MM.1S (cell line): ENCODE measurements at regions not wholly inside any gene's neighbourhood (a gene's known extent, or its start where the extent isn't known, plus 50 kb on each side); places are given as distances from the start of the nearest gene placed in this dataset.

Experiments
- DNase-seq: peaks from one replicate; pipeline ENCODE4 v3.0.0-alpha.2; 2015
- H2AFZ ChIP-seq: fragments of 300-600 bp; sonication (generic); 2 replicates; pipeline ENCODE4 v1.6.0; 2016; ENCODE audit warnings: antibody characterized with exemption, low read length
- H3F3A ChIP-seq: fragments of 300-600 bp; sonication (generic); 2 replicates; pipeline ENCODE4 v1.6.1; 2016; ENCODE audit warnings: mild to moderate bottlenecking, antibody characterized with exemption, low read length, moderate library complexity, mixed read lengths; ENCODE audit not compliant: insufficient read depth
- H3K27ac ChIP-seq: fragments of 300-600 bp; sonication (generic); 2 replicates; pipeline ENCODE4 v1.5.1; 2016; ENCODE audit warnings: mild to moderate bottlenecking, low read length
- H3K27me3 ChIP-seq: fragments of 300-600 bp; sonication (generic); replicated peaks from 2 replicates; pipeline ENCODE4 v1.6.0; 2016; ENCODE audit warnings: low read length; ENCODE audit not compliant: insufficient read depth
- H3K36me3 ChIP-seq: fragments of 300-600 bp; sonication (generic); replicated peaks from 2 replicates; pipeline ENCODE4 v1.6.1; 2016; ENCODE audit warnings: mild to moderate bottlenecking, low read length, mixed read lengths; ENCODE audit not compliant: insufficient read depth
- H3K4me1 ChIP-seq: fragments of 300-600 bp; sonication (generic); 2 replicates; pipeline ENCODE4 v1.6.1; 2016; ENCODE audit warnings: low read length, mixed read lengths
- H3K4me2 ChIP-seq: fragments of 300-600 bp; sonication (generic); 2 replicates; pipeline ENCODE4 v1.6.0; 2016; ENCODE audit warnings: low read depth, low read length
- H3K4me3 ChIP-seq: fragments of 300-600 bp; sonication (generic); 2 replicates; pipeline ENCODE4 v1.5.1; 2016; ENCODE audit warnings: low read length, mixed read lengths
- H3K79me2 ChIP-seq: fragments of 300-600 bp; sonication (generic); 2 replicates; pipeline ENCODE4 v1.6.1; 2016; ENCODE audit warnings: mixed run types, low read length, mixed read lengths
- H3K9ac ChIP-seq: fragments of 300-600 bp; sonication (generic); 2 replicates; pipeline ENCODE4 v1.6.1; 2016; ENCODE audit warnings: low read length, mixed read lengths
- H3K9me2 ChIP-seq: fragments of 300-600 bp; sonication (generic); replicated peaks from 2 replicates; pipeline ENCODE4 v1.6.1; 2016; ENCODE audit warnings: mild to moderate bottlenecking, low read length, mixed read lengths; ENCODE audit not compliant: insufficient read depth
- H3K9me3 ChIP-seq: fragments of 300-600 bp; sonication (generic); replicated peaks from 2 replicates; pipeline ENCODE4 v1.6.1; 2016; ENCODE audit warnings: mild to moderate bottlenecking, low read length, mixed read lengths; ENCODE audit not compliant: insufficient read depth
- H4K20me1 ChIP-seq: fragments of 300-600 bp; sonication (generic); 2 replicates; pipeline ENCODE4 v1.6.1; 2016; ENCODE audit warnings: mild to moderate bottlenecking, low read length, moderate library complexity, mixed read lengths; ENCODE audit not compliant: insufficient read depth
- CTCF ChIP-seq: fragments of 300-600 bp; sonication (generic); IDR thresholded peaks from 2 replicates; pipeline ENCODE4 v1.5.1; 2016; ENCODE audit warnings: antibody characterized with exemption, low read length, mixed read lengths
- EZH2 ChIP-seq: fragments of 300-600 bp; sonication (generic); optimal IDR thresholded peaks from 2 replicates; pipeline ENCODE3; 2017; ENCODE audit warnings: low read depth, mild to moderate bottlenecking, antibody characterized with exemption, low read length, mixed read lengths
- EZH2phosphoT487 ChIP-seq: fragments of 300-600 bp; sonication (generic); IDR thresholded peaks from 2 replicates; pipeline ENCODE4 v1.6.1; 2018; ENCODE audit warnings: antibody characterized with exemption, low read length

GRCh38 chr18:42196651-42197050 is 241.6 kb downstream of the PIK3C3 start:
- H2AFZ ChIP-seq: no peak overlapping the region
- H3K4me2 ChIP-seq: no peak overlapping the region
- no peaks in the 10 kb centered on the region for H3K9me2 ChIP-seq
- no peak overlapping the region for H3K9ac ChIP-seq
- no peak for TF ChIP-seq CTCF
- H3F3A ChIP-seq: no peaks in the 10 kb centered on the region
- H3K4me1 ChIP-seq: no peaks in the 10 kb centered on the region
- no peaks in the 10 kb centered on the region for H3K79me2 ChIP-seq
- H3K27me3 ChIP-seq: no peaks in the 10 kb centered on the region
- no peaks in the 10 kb centered on the region for H3K9me3 ChIP-seq
- H3K36me3 ChIP-seq: no peaks in the 10 kb centered on the region; the same call in none of the 2 replicates
- no peak overlapping the region for H3K4me3 ChIP-seq
- H4K20me1 ChIP-seq: no peaks in the 10 kb centered on the region
- no peak for DNase-seq
- H3K27ac ChIP-seq: no peak overlapping the region

GRCh38 chr18:42201137-42201536 is 246.1 kb downstream of the PIK3C3 start:
- Histone ChIP-seq H3K27me3 (no peaks in the 10 kb centered on the region), H3K4me3 (no peak overlapping the region), H3K79me2 (no peaks in the 10 kb centered on the region), H3K4me1 (no peaks in the 10 kb centered on the region), H3K27ac (no peak overlapping the region), H3K4me2 (no peak overlapping the region), H3F3A (no peaks in the 10 kb centered on the region), H3K36me3 (no peaks in the 10 kb centered on the region; the same call in 1 of the 2 replicates), H4K20me1 (no peaks in the 10 kb centered on the region), H2AFZ (no peak overlapping the region), H3K9ac (no peak overlapping the region), H3K9me3 (no peaks in the 10 kb centered on the region), H3K9me2 (no peaks in the 10 kb centered on the region)
- no peak for DNase-seq
- no peak for TF ChIP-seq EZH2phosphoT487
- no peak for TF ChIP-seq EZH2
- TF ChIP-seq CTCF: no peak

GRCh38 chr18:42211201-42211600 is 256.2 kb downstream of the PIK3C3 start:
- no peaks in the 10 kb centered on the region for H4K20me1 ChIP-seq
- H3K4me2 ChIP-seq: no peak overlapping the region
- no peaks in the 10 kb centered on the region for H3K79me2 ChIP-seq
- no peak for DNase-seq
- no peak overlapping the region for H2AFZ ChIP-seq
- TF ChIP-seq CTCF (no peak), EZH2phosphoT487 (no peak), EZH2 (no peak)
- no peaks in the 10 kb centered on the region for H3K9me2 ChIP-seq
- no peak overlapping the region for H3K9ac ChIP-seq
- no peak overlapping the region for H3K4me3 ChIP-seq
- no peaks in the 10 kb centered on the region for H3K9me3 ChIP-seq
- no peaks in the 10 kb centered on the region for H3K27me3 ChIP-seq
- no peak overlapping the region for H3K27ac ChIP-seq
- no peaks in the 10 kb centered on the region for H3K36me3 ChIP-seq
- no peaks in the 10 kb centered on the region for H3K4me1 ChIP-seq
- no peaks in the 10 kb centered on the region for H3F3A ChIP-seq

- no peaks in the 10 kb centered on the region for H4K20me1 ChIP-seq
- H3K9me3 ChIP-seq: no peaks in the 10 kb centered on the region
- H3K4me2 ChIP-seq: no peak overlapping the region
- H3K36me3 ChIP-seq: no peaks in the 10 kb centered on the region
- no peaks in the 10 kb centered on the region for H3F3A ChIP-seq
- H3K27ac ChIP-seq: no peak overlapping the region
- no peaks in the 10 kb centered on the region for H3K27me3 ChIP-seq
- H3K79me2 ChIP-seq: no peaks in the 10 kb centered on the region
- H3K9ac ChIP-seq: no peak overlapping the region
- no peaks in the 10 kb centered on the region for H3K4me1 ChIP-seq
- H3K4me3 ChIP-seq: no peak overlapping the region
- H3K9me2 ChIP-seq: no peaks in the 10 kb centered on the region
- DNase-seq: no peak
- no peak overlapping the region for H2AFZ ChIP-seq
- TF ChIP-seq EZH2 (no peak), EZH2phosphoT487 (no peak), CTCF (no peak)
Observed at GRCh38 chr18:42222557-42222956, 267.5 kb downstream of the PIK3C3 start.
